ENCODE measurements at regions not wholly inside any gene's neighbourhood (a gene's known extent, or its start where the extent isn't known, plus 50 kb on each side); places are given as distances from the start of the nearest gene placed in this dataset.

GRCh38 chr21:41605178-41605933, 97.4 kb upstream of the TMPRSS2 start:
- no peak for DNase-seq

GRCh38 chr21:41604583-41605041, 96.7 kb upstream of the TMPRSS2 start:
- DNase-seq: peak; percentile 68

- no peak for DNase-seq
Observed at GRCh38 chr21:41603476-41603875, 95.5 kb upstream of the TMPRSS2 start.

- peak; percentile 14 for DNase-seq
Observed at GRCh38 chr21:41602531-41602930, 94.6 kb upstream of the TMPRSS2 start.

- DNase-seq: peak; percentile 28
Observed at GRCh38 chr21:41601573-41602368, 93.8 kb upstream of the TMPRSS2 start.

GRCh38 chr21:41600961-41601572, 93.1 kb upstream of the TMPRSS2 start:
- DNase-seq: peak; percentile 40

- peak; percentile 35 for DNase-seq
Observed at GRCh38 chr21:41600556-41600955, 92.6 kb upstream of the TMPRSS2 start.

GRCh38 chr21:41600116-41600515, 92.2 kb upstream of the TMPRSS2 start:
- DNase-seq: peak; percentile 18

- DNase-seq: peak; percentile 40
Observed at GRCh38 chr21:41598561-41599431, 90.8 kb upstream of the TMPRSS2 start.

- DNase-seq: peak; percentile 27
Observed at GRCh38 chr21:41597811-41598231, 89.9 kb upstream of the TMPRSS2 start.

GRCh38 chr21:41597227-41597626, 89.3 kb upstream of the TMPRSS2 start:
- no peak for DNase-seq

GRCh38 chr21:41596241-41596925, 88.4 kb upstream of the TMPRSS2 start:
- peak; percentile 25 for DNase-seq

GRCh38 chr21:41594268-41594667, 86.3 kb upstream of the TMPRSS2 start:
- DNase-seq: no peak

- no peak for DNase-seq
Observed at GRCh38 chr21:41593760-41594138, 85.8 kb upstream of the TMPRSS2 start.

- DNase-seq: no peak
Observed at GRCh38 chr21:41593051-41593759, 85.2 kb upstream of the TMPRSS2 start.

- DNase-seq: no peak
Observed at GRCh38 chr21:41589620-41590175, 81.7 kb upstream of the TMPRSS2 start.

- no peak for DNase-seq
Observed at GRCh38 chr21:41589131-41589530, 81.2 kb upstream of the TMPRSS2 start.

GRCh38 chr21:41585199-41585994, 77.4 kb upstream of the TMPRSS2 start:
- peak; percentile 34 for DNase-seq

GRCh38 chr21:41584603-41585176, 76.7 kb upstream of the TMPRSS2 start:
- DNase-seq: peak; percentile 29
